GM19467 (cell line): ENCODE measurements at regions not wholly inside any gene's neighbourhood (a gene's known extent, or its start where the extent isn't known, plus 50 kb on each side); places are given as distances from the start of the nearest gene placed in this dataset.
"Not testable (repeated sequence)": the region's sequence is repeated elsewhere in the genome, so short reads cannot be mapped to it uniquely, and the experiment has no call there.

ENCODE experiments used
- ATAC-seq: cut with Tn5 transposase; IDR thresholded peaks from one replicate; pipeline ENCODE4 v1.9.1; 2021; ENCODE audit warnings: mild to moderate bottlenecking, moderate library complexity; ENCODE audit not compliant: unreplicated experiment

DNA sequence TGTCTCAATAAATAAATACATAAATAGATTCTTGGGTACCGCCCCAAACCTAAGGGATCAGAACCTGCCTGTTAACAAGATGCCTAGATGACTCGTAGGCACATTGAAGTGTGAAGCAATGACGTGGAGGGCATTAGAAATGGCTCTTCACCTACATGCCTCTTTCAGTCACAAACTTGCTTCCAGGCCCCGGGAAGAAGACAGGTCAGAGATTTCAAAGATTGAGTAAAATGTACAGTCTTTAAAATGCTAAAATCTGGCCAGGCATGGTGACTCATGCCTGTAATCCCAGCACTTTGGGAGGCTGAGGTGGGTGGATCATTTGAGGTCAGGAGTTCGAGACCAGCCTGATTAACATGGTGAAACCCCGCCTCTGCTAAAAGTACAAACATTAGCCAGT, 480.8 kb upstream of the JARID2 start:
- no peak for ATAC-seq

DNA sequence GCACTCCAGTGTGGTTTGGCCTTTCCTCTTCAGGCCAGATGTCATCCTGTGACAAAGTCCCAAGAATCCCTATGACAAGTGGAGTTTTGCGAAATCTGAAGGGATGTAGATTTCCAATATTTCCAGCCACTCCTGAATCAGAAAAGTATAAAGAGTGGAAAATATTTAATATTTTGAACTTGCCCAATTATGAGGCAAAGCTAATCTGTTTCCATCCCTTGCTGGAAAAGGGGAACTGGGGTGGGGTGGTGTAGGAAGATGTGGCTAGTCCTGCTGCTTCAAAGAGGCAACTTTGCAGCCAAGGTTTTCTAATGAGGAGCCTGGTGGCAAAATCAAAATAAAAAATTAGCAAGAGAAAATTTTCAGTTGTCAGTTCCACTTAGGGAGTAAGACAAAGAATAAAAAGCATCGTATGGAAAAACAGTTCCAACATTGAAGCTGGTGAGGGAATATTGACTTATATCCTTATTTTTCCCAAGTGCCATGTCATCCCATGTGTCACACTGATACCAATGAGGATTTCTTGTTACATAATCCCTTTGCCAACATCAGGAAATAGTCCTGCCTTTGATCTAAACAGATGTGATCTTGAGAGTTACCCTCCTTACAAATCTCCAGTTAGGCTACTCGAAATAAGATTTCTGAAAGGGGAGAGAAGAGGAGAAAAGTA, 480.0 kb upstream of the JARID2 start:
- ATAC-seq, result no peak

DNA sequence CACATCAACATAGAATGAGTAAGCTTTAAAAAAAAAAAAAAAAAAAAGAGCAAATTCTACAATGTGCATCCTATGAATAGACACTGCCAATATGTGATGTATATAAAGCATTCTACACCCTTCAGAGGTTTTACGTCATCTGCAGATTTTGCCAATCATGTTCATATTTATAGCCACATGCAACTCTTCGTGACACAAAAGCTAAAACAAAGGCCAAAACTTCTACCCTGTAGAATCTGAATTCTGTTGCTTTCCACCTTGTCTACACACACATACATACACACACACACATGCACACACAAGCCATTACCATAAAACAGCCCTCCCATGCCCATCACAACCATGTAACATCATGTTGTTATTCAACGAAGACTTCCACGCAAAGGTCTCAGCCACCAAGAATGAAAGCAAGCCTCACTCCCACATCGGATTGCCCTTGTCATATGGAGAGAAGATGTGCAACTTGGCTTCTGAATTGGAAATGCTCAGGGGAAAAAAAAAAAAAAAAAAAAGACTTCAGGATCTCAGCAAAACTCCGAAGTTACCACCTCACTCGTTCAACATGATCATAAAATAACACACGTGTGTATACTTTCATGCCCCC, 479.4 kb upstream of the JARID2 start:
- no peak for ATAC-seq

DNA sequence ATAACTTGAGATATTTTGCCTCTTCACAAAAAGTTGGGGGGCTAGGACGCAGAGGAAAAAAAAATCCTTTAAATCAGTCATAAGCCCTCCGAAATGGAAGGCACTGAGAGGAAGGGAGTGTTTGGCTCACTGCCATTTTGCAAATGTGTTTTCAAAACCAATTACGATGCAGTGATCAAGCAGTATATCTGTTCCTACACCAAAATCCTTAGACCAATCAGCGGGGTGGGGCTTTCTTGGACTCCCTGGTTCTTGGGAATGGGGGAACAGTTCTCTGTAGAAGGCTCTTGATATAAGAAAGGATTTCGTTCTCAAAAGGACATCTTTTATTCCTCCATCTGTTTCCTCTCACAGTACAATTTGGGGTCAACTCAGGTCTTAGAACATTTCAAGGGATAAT, 478.6 kb upstream of the JARID2 start:
- no peak for ATAC-seq

DNA sequence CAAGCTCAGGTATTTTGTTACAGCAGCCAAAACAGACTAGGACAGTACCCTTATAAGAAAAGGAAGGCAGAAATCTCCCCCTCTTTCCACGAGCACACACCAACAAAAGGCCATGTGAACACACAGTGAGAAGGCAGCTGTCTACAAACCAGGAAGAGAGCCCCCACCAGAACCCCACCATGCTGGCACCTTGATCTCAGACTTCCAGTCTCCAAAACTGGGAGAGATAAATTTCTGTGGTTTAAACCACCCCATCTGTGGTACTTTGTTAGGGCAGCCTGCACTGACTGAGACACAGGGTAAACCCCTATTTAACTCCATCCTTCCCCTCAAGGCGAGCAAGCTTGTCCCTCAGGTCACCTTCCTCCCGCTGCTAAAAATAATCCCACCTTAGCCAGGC, 475.8 kb upstream of the JARID2 start:
- no peak for ATAC-seq

DNA sequence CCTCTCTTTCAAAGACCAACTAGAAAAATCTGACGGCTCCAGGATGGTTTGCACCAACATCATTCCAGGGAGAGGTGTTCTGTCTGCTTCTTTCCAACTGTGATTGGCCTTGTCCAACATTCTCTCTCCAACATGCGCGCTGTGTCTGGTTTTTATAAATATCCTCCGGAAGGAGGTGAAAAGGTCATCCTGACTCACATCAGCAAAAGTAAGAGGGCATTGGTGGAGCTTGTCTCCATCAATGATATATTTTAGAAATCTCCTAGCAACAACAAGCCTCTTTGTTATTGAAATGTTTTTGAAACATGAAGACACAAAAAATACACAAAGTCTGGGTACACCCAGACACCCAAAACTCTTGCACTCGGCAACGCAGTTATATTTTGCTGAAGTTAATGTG, 475.3 kb upstream of the JARID2 start:
- ATAC-seq, result no peak

DNA sequence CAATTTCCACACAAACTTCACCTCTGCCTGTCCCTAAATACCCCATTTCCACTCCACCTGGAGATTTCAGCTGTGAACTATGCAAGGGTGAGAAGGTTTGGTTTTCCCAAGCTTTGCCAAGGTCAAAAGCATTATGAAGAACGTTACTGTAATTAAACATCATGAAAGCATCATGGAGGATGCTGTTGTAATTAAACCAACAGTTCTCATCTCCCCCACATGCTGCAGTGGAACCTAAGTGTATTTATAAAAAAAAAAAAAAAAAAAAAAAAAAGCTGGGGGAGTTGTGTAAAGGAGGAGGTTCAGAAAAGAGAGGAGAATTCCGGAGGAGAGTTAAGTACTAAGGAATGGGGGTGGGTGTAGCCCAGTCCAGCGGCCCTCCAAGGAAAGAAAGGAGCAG, 474.9 kb upstream of the JARID2 start:
- no peak for ATAC-seq

DNA sequence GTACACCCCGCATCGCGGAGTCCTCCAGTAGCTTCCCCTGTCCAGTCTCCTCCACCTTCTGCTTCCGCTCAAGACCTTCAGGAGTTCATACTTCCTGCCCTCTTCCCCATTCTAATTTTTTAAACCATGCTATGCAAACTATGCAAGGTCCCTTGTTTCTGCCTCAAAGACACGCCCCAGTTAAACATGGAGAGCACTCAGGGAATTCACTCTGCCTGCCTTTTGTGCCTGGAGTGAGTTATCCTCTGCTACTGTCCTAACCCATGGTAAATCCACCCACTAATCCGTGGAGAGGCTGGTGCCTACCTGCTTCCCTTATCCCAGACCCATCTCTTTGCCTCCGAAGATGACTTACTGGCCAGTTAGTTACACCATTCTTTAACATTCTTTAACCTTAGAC, 473.7 kb upstream of the JARID2 start:
- no peak for ATAC-seq

DNA sequence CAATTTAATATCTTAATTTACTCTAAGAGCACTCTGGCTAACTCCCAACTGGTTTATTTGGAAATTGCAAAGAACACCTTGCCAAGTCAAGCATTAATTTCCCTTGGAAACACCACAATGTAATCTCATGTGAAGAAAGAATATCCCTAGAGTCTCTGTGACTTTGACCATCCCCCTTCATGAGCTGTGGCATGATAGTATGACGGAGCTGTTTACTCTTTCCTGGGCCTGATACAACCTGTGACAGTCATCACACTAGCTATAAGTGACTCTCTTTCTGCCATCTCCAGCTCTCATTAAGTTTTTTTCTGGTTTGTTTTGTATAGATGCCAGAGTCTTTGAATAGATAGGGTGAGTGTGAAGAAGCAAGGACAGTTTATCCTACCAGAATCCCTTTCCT, 470.3 kb upstream of the JARID2 start:
- no peak for ATAC-seq

DNA sequence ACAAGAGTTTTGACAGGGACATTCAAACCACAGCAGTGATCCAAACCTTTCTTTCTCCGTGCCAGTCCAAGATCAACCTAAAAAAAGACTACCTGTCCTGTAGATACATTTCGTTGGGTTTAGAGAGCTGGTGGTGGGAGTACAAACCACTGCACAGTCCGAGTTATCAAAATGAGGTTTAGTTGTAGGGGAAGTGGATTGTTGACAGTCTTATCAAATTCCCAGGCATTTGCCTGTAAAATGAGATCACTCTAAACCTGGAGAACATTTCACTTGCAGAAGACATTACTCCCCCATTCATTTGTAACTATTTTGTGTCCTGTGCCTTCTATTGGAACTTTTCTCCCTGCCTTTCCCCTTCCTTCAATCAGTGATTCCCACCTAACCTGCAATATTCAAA, 469.6 kb upstream of the JARID2 start:
- no peak for ATAC-seq

DNA sequence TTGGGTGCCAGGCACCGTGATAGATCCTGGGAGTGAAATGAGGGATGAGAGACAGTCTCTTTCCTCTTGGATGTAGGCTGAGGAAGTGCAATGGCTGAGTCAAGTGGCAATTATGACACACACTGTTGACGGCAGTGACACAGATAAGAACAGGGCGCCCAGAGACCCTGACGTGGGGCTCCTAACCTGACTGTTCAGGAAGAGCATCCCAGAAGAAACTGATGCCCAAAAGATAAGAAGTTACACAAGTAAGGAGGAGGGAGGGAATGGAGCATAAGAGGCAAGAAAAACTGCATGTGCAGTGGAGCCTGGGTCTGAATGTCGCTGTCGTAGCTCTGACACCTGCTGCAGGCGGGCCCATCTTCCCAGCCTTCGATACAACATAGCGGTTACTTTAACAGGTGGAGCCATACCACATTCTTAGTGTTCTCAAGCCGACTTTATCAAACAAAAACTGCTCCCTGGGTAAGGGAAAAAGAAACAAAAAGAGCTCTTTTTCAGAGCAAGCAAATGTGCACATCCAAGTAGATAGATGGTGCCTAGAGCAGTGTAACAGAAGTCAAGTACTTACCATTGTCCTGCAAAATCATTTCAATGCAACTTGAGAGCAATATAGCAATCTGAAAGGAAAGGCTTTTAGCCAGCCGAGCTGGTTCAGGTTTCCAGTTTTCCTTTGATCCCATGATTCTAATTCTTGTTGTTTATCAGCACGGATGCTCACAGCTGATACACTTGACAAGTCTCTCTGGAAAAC, 463.9 kb upstream of the JARID2 start:
- no peak for ATAC-seq

DNA sequence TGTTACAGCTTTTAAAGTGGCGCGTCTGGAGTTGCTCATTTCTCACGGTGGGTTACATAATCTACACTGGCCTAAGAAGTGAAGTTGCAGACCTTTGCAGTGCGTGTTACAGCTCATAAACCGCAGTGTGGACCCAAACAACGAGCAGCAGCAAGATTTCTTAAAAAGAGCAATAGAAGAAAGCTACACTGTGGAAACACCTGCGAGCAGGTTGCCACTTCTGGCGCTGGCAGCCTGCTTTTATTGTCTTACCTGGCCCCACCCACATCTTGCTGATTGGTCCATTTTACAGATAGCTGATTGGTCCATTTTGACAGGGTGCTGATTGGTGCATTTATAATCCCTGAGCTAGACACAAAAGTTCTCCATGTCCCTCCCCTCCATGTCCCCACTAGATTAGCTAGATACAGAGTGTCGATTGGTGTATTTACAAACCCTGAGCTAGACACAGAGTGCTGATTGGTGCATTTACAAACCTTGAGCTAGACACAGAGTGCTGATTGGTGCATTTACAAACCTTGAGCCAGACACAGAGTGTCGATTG, 462.9 kb upstream of the JARID2 start:
- not testable (repeated sequence) for ATAC-seq

DNA sequence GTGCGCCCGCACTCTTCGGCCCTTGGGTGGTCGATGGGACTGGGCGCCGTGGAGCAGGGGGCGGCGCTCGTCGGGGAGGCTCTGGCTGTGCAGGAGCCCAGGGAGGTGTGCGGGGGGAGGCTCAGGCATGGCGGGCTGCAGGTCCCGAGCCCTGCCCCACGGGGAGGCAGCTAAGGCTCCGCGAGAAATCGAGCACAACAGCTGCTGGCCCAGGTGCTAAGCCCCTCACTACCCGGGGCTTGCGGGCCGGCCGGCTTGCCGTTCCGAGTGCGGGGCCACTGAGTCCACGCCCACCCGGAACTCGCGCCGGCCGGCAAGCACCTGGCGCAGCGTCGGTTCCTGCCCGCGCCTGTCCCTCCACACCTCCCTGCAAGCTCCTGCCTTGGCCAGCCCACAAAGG, 462.3 kb upstream of the JARID2 start:
- ATAC-seq, result no peak

DNA sequence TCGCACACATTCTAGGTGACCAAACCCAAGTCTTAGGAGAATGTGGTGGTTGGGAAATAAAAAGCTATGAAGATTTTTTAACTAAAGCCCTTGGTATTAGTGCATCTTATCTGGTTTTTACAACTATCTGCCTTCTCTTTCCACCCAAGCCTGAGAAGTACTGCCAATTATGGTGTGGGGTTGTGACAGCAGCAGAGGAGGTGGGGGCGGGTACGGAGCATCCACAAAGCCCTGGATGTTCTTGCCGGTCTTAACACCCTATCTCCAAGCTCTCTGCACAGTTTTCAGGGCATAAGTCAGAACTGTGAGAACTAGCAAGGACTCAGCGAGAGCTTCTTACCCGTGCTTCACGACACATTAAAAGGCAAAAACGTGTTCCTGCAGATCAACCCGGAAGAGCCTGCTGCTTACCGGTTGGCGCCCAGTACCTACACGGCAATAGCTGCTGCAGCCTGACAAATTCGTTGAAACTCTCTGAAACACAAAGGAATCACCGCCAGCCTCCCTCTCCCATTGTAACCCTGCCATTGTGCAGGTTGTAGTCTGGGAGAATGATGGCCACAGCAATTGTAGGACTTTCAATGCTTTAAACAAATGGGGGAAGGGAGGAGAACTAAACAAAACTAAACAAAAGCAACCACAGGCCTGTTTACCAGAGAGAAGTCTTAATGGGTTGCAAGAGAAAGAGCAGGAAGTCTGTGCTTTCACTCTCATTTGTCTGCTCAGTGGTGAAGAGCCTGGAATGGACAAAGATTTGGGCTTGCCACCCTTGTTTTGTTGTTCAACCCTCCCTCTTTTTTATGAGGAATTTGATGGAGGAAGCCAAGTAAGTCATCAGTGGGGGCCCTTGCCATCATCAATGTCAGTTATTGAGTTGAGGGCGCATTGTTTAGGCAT, 461.0 kb upstream of the JARID2 start:
- ATAC-seq, result no peak

DNA sequence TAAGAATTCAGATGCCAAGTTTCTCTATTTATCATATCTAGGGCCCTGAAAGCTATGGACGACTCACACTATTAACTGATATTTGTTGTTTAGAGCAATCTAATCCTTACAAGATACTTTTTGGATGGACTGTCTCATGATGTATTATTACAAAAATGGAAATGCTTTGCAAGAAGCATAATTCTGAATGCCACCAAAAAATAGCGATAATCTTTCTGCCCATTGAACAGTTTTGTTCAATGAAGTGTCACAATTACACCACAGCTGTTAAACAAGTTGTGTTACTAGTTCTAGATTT, 460.4 kb upstream of the JARID2 start:
- no peak for ATAC-seq

DNA sequence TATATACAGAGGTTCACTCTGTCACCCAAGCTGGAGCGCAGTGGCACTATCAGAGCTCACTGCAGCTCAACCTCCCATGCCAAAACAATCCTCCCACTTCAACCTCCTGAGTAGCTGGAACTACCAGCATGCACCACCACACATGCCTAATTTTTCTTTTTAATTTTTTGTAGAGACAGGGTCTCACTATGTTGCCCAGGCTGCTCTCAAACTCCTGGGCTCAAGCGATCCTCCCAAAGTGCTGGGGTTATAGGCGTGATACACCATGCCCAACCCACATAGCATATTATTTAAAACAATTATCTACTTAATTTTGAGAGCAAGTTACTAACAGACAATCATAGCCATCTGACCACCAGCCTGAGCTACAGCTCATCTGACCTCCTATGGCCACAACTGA, 459.9 kb upstream of the JARID2 start:
- no peak for ATAC-seq

DNA sequence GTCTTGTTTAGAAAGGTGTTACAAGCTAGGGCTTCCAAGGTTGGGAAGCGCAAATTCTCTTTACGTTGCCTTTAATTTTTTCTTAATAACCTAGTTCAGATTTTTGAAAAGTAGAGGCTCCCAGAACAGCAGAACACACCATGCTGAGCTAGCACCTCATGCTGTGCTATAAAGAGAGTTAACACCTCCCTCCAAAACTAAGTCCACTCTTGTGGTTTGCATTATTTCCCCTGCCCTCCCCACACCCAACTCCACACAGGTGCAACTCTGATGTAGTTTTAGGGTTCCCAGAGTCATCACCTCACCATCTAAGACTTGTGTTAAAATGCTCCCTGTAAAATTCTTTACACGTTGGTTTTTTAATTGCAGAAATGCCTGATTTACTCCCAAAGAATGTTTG, 459.4 kb upstream of the JARID2 start:
- no peak for ATAC-seq

DNA sequence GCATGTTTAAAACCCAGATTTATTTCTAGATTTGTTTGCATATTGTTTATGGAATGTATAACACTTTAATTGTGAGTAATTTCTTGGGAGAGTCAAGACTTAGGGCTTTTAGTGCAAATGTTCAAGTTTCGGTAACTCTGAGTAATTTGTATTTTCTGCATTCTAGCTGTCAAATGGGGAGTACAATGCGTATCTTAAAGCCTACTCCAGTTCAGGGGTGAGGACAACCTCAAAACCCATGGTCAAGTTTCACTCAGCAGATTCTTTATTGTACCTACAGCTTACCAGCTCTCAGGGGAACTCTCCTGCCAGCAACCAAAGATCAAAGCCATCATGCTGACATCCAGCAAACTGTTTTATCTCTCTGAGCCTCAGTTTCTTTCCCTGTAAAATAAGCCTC, 458.6 kb upstream of the JARID2 start:
- no peak for ATAC-seq

DNA sequence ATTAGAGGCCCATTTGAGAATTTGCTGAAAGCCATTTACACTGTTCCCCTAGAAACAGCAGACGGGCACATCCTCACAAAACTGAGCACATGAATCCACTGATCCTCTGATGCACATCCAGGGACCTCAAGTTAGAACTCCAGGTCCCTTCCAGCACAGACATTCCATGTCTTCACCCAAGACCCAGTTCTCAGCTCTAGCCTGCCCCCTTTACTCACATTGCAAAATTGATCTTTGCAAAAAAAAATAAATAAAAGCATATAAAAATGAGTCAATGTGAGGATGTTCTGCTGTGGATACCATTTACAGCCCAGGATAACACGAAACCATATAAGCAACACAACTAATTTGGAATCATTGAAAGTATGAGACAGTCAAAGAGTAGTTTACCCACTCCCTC, 458.2 kb upstream of the JARID2 start:
- no peak for ATAC-seq

DNA sequence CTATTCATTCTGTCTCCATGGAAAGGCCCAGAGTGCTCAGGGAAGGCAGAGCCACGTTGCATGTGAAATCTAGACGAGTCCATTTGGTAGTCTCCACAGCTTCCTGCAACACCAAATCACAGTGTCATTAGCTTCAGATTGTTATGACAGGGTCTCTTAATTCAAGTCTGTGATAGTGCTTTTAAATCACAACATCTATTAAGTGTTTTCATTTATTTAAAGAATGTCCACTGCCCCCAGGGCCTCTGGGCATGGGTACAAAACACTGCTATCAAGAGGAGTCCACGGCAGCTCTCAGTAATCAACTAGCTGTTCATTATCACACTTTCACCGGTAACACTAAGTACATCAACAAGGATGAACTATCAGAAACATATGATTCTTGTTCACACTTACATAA, 455.9 kb upstream of the JARID2 start:
- ATAC-seq, result no peak

DNA sequence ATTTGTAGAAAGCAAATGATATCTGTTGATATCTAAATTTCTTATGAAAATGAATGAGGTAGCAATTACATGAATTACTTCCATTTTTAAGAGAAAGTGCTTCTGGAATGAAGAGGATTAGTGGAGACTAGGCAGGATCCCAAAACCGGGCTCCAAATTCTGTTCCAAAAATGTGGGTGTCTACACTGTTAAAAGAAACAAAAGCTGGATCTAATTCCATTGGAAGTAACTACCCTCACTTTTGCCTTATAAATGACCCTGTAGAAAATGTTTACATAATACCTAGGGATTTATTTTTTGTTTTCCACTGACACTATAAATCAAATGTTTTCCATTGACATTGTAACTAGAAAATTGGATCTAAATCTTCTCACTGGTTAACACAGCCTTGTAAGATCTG, 454.9 kb upstream of the JARID2 start:
- ATAC-seq, result no peak
